ENCODE measurements at regions not wholly inside any gene's neighbourhood (a gene's known extent, or its start where the extent isn't known, plus 50 kb on each side); places are given as distances from the start of the nearest gene placed in this dataset.
A peak's percentile ranks its signal among the peaks of the same experiment; 100 is the strongest.

DNA sequence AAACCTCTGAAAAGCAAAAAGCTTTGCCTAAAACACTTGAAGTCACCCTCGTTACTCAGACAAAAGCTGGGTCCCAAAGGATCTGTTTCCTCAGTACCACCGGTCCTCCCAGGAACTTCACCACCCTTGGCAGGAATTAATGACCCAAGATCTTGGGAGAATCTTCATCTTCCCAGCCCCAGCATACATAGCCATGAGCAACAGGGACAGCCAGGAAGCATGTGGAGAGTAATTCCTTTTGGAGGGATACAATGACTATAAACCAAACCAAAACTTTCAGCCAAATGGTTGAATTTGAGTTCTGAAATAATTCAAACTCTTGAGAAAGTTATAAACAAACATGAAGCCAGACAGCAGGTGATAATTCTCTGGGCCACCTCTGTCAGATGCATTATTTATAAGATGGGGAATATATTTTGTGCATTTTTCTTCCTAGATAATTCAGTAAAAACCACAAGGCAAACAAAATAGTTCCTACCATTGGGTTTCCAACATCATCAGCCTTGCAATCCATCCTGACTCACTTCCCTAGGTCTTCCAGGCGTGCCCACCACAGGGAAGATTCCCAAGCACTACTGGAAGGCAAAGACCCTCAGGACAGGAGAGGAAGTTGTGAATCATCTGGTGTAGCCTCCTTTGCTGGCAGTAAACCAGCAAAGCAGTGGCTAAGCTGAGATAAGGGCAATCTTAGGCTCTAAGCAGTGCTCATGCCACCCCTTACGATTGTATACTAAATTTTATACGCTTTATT, 71.7 kb upstream of the DRD2 start:
- Histone ChIP-seq H3K9me3 (no peaks in the 10 kb centered on the region), H3K4me3 (ENCODE audit: low read depth, low read length) (no peak overlapping the region), H3K4me1 (no peaks in the 10 kb centered on the region), H3K27me3 (replicated peaks; ENCODE audit: control insufficient read depth, insufficient read depth, low read length) (no peaks in the 10 kb centered on the region), H3K36me3 (ENCODE audit: control insufficient read depth, insufficient read depth, low read length) (no peaks in the 10 kb centered on the region)
- no peak overlapping the region for H3K4me3 Mint-ChIP-seq (ENCODE audit: unreplicated experiment)
- POLR2A ChIA-PET: no interaction called here
- no TSS peak for BruUV-seq (replicated peaks)
- H3K27ac Mint-ChIP-seq (ENCODE audit: unreplicated experiment): no peak overlapping the region
- TF ChIP-seq, protein P1, sequence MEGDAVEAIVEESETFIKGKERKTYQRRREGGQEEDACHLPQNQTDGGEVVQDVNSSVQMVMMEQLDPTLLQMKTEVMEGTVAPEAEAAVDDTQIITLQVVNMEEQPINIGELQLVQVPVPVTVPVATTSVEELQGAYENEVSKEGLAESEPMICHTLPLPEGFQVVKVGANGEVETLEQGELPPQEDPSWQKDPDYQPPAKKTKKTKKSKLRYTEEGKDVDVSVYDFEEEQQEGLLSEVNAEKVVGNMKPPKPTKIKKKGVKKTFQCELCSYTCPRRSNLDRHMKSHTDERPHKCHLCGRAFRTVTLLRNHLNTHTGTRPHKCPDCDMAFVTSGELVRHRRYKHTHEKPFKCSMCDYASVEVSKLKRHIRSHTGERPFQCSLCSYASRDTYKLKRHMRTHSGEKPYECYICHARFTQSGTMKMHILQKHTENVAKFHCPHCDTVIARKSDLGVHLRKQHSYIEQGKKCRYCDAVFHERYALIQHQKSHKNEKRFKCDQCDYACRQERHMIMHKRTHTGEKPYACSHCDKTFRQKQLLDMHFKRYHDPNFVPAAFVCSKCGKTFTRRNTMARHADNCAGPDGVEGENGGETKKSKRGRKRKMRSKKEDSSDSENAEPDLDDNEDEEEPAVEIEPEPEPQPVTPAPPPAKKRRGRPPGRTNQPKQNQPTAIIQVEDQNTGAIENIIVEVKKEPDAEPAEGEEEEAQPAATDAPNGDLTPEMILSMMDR (IDR thresholded peaks at IDR 0.05; ENCODE audit: insufficient read depth in 1 of 2, low read depth in 1 of 2, low read length in 1 of 2, severe bottlenecking in 1 of 2, unreplicated experiment in 1 of 2): no peak
- intact Hi-C loops (cut with micrococcal nuclease; ENCODE audit: unreplicated experiment): no loop called here
- peaks cover 10% of the 10 kb centered on the region for H3K9me3 Mint-ChIP-seq (ENCODE audit: unreplicated experiment)
- CTCF ChIA-PET: no interaction called here
- no peak for DNase-seq
- H3K36me3 Mint-ChIP-seq (ENCODE audit: insufficient read depth, unreplicated experiment): no peaks in the 10 kb centered on the region
- H3K4me1 Mint-ChIP-seq (ENCODE audit: low read depth, unreplicated experiment): peaks cover 21% of the 10 kb centered on the region
- H3K27me3 Mint-ChIP-seq (ENCODE audit: insufficient read depth, unreplicated experiment): no peaks in the 10 kb centered on the region

DNA sequence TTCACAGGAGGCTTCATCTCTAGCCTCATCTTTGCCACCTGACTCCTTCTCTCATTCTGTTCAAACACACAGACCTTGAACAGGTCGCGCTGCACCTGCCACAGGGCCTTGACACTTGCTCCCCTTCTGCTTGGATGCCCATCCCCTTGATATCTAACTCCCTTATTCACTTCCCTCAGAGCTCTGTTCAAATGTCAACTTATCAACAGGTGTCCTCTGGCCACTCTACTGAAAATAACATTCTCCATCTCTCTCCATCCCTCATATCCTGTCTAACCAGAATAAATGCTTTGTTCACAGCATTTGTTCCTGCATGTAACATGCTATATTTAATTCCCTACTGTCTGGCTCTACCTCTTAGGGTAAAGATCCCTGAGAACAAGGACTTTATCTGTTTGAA, 67.2 kb upstream of the DRD2 start:
- Histone ChIP-seq H3K36me3 (ENCODE audit: control insufficient read depth, insufficient read depth, low read length) (no peaks in the 10 kb centered on the region), H3K4me1 (peaks cover 32% of the 10 kb centered on the region), H3K4me3 (ENCODE audit: low read depth, low read length) (no peak overlapping the region), H3K27me3 (replicated peaks; ENCODE audit: control insufficient read depth, insufficient read depth, low read length) (no peaks in the 10 kb centered on the region), H3K9me3 (no peaks in the 10 kb centered on the region)
- ChIA-PET CTCF (no interaction called here), POLR2A (no interaction called here)
- no TSS peak for BruUV-seq (replicated peaks)
- no peaks in the 10 kb centered on the region for H3K36me3 Mint-ChIP-seq (ENCODE audit: insufficient read depth, unreplicated experiment)
- intact Hi-C loops (cut with micrococcal nuclease; ENCODE audit: unreplicated experiment): no loop called here
- no peaks in the 10 kb centered on the region for H3K9me3 Mint-ChIP-seq (ENCODE audit: unreplicated experiment)
- no peak for DNase-seq
- TF ChIP-seq, protein P1 (IDR thresholded peaks at IDR 0.05; ENCODE audit: insufficient read depth in 1 of 2, low read depth in 1 of 2, low read length in 1 of 2, severe bottlenecking in 1 of 2, unreplicated experiment in 1 of 2): no peak
- H3K27ac Mint-ChIP-seq (ENCODE audit: unreplicated experiment): no peak overlapping the region
- no peaks in the 10 kb centered on the region for H3K27me3 Mint-ChIP-seq (ENCODE audit: insufficient read depth, unreplicated experiment)
- no peak overlapping the region for H3K4me3 Mint-ChIP-seq (ENCODE audit: unreplicated experiment)
- H3K4me1 Mint-ChIP-seq (ENCODE audit: low read depth, unreplicated experiment): peaks cover 42% of the 10 kb centered on the region

DNA sequence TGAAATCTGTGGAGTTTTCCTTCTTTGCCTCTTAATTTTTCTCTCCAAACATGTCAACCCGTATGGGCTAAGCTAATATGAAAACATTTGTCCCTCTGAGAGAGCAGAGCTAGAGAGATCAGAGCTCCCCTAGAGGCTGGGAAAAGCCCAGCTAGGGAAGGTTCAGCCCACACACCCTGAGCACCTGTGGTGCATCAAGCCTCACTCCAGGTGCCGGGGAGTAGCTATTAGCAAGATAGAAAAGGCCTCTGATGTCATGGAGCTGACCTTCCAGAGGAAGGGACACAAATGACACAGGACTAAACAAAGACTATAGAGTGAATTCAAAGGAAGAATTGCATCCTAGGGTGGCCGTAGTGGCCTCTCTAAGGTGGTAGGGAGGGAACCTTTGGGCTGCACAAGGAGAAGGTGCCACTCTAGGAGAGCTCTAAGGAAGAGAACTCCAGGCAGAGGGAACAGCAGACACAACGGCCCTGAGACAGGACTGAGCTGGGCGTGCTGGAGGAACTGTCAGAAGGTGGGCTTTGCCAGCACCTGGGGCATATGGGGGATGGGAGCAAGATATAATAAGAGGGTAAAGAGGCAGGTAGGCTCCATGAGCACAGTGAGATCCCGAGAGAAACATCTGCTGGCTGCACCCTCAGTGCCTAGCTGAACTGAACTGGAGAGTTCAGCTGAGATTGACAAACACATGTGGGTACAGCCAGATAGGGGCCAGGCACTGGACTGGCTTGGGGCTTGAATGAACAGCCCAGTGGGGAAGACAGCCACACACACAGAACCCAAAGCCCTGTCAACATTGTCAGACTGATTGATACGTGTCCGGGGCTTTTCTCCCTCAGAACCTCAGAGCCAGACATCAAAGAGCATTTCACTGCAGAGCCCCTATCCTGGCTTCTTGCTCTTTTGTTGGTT, 65.5 kb upstream of the DRD2 start:
- Histone ChIP-seq H3K4me3 (ENCODE audit: low read depth, low read length) (no peak overlapping the region), H3K9me3 (no peaks in the 10 kb centered on the region), H3K4me1 (peaks cover 35% of the 10 kb centered on the region), H3K36me3 (ENCODE audit: control insufficient read depth, insufficient read depth, low read length) (no peaks in the 10 kb centered on the region), H3K27me3 (replicated peaks; ENCODE audit: control insufficient read depth, insufficient read depth, low read length) (no peaks in the 10 kb centered on the region)
- TF ChIP-seq, protein P1 (IDR thresholded peaks at IDR 0.05; ENCODE audit: insufficient read depth in 1 of 2, low read depth in 1 of 2, low read length in 1 of 2, severe bottlenecking in 1 of 2, unreplicated experiment in 1 of 2): peak; percentile 9 to 26
- no TSS peak for BruUV-seq (replicated peaks)
- Mint-ChIP-seq H3K4me3 (ENCODE audit: unreplicated experiment) (no peak overlapping the region), H3K27ac (ENCODE audit: unreplicated experiment) (peak overlapping the region; percentile 40), H3K4me1 (ENCODE audit: low read depth, unreplicated experiment) (peaks cover 43% of the 10 kb centered on the region), H3K9me3 (ENCODE audit: unreplicated experiment) (no peaks in the 10 kb centered on the region), H3K36me3 (ENCODE audit: insufficient read depth, unreplicated experiment) (no peaks in the 10 kb centered on the region), H3K27me3 (ENCODE audit: insufficient read depth, unreplicated experiment) (no peaks in the 10 kb centered on the region)
- ChIA-PET POLR2A (no interaction called here), CTCF (interaction anchor here (0.6 to 2.3 kb wide), 8 partner anchors 30 to 190 kb away, joined by 3 to 10 read pairs (median 4); no protein-coding TSS in a partner anchor)
- intact Hi-C loops (cut with micrococcal nuclease; ENCODE audit: unreplicated experiment): no loop called here
- DNase-seq: no peak
